ENCODE measurements at regions not wholly inside any gene's neighbourhood (a gene's known extent, or its start where the extent isn't known, plus 50 kb on each side); places are given as distances from the start of the nearest gene placed in this dataset.
"Not testable (repeated sequence)": the region's sequence is repeated elsewhere in the genome, so short reads cannot be mapped to it uniquely, and the experiment has no call there.

- peak overlapping the region; percentile 36 for H2AFZ ChIP-seq (ENCODE audit: low read length)
- DNase-seq (ENCODE audit: low read depth in 2 of 2), result no peak
- no peaks in the 10 kb centered on the region for H3K27me3 ChIP-seq (ENCODE audit: control insufficient read depth, insufficient read depth, low read length)
Measured at GRCh38 chr5:56298336-56299090, 65.4 kb upstream of the ANKRD55 start.

GRCh38 chr5:56297851-56298250 is 64.7 kb upstream of the ANKRD55 start:
- no peaks in the 10 kb centered on the region for H3K79me2 ChIP-seq (ENCODE audit: control insufficient read depth, insufficient read depth, low read length)
- no peak overlapping the region for H3K4me3 ChIP-seq (replicated peaks in 1 of 4; ENCODE audit: control extremely low read depth in 1 of 4, insufficient read depth in 1 of 4, low read depth in 3 of 4, low read length in 4 of 4)
- H3K4me1 ChIP-seq (ENCODE audit: control insufficient read depth, extremely low read depth, insufficient read depth, low read length), result no peaks in the 10 kb centered on the region
- no peaks in the 10 kb centered on the region for H3K9me3 ChIP-seq (ENCODE audit: control insufficient read depth, insufficient read depth, low read depth, low read length)
- H3K9ac ChIP-seq (ENCODE audit: insufficient read depth, low read length), result no peak overlapping the region
- TF ChIP-seq EZH2 (IDR thresholded peaks at IDR 0.05; ENCODE audit: low read length, missing control alignments) (no peak), CTCF (conservative IDR thresholded peaks at IDR 0.05 in 1 of 2, IDR thresholded peaks at IDR 0.05 in 1 of 2; ENCODE audit: low read depth in 1 of 2, low read length in 2 of 2) (no peak)
- H2AFZ ChIP-seq (ENCODE audit: low read length), result no peak overlapping the region
- no peaks in the 10 kb centered on the region for H3K36me3 ChIP-seq (ENCODE audit: control insufficient read depth, insufficient read depth, low read length)
- H3K4me2 ChIP-seq (ENCODE audit: extremely low read depth, insufficient read depth, low read length), result no peak overlapping the region
- H3K27me3 ChIP-seq (ENCODE audit: control insufficient read depth, insufficient read depth, low read length), result no peaks in the 10 kb centered on the region
- no peaks in the 10 kb centered on the region for H4K20me1 ChIP-seq (ENCODE audit: control insufficient read depth, extremely low read depth, insufficient read depth, low read length)
- no peak for DNase-seq (ENCODE audit: low read depth in 2 of 2)
- no peak overlapping the region for H3K27ac ChIP-seq (ENCODE audit: insufficient read depth, low read length)

More at GRCh38 chr5:56298336-56299090, 65.4 kb upstream of the ANKRD55 start:
- Histone ChIP-seq H3K9ac (ENCODE audit: insufficient read depth, low read length) (no peak overlapping the region), H3K27ac (ENCODE audit: insufficient read depth, low read length) (no peak overlapping the region), H4K20me1 (ENCODE audit: control insufficient read depth, extremely low read depth, insufficient read depth, low read length) (no peaks in the 10 kb centered on the region), H3K4me1 (ENCODE audit: control insufficient read depth, extremely low read depth, insufficient read depth, low read length) (no peaks in the 10 kb centered on the region), H3K36me3 (ENCODE audit: control insufficient read depth, insufficient read depth, low read length) (no peaks in the 10 kb centered on the region), H3K4me2 (ENCODE audit: extremely low read depth, insufficient read depth, low read length) (no peak overlapping the region), H3K79me2 (ENCODE audit: control insufficient read depth, insufficient read depth, low read length) (no peaks in the 10 kb centered on the region), H3K9me3 (ENCODE audit: control insufficient read depth, insufficient read depth, low read depth, low read length) (no peaks in the 10 kb centered on the region), H3K4me3 (replicated peaks in 1 of 4; ENCODE audit: control extremely low read depth in 1 of 4, insufficient read depth in 1 of 4, low read depth in 3 of 4, low read length in 4 of 4) (no peak overlapping the region)
- TF ChIP-seq EZH2 (IDR thresholded peaks at IDR 0.05; ENCODE audit: low read length, missing control alignments), result no peak
- TF ChIP-seq CTCF (conservative IDR thresholded peaks at IDR 0.05 in 1 of 2, IDR thresholded peaks at IDR 0.05 in 1 of 2; ENCODE audit: low read depth in 1 of 2, low read length in 2 of 2), result no peak

- not testable (repeated sequence) for H3K27me3 ChIP-seq (ENCODE audit: control insufficient read depth, insufficient read depth, low read length); H3K4me2 ChIP-seq (ENCODE audit: extremely low read depth, insufficient read depth, low read length); H2AFZ ChIP-seq (ENCODE audit: low read length)
Measured at GRCh38 chr5:56295311-56295710, 62.2 kb upstream of the ANKRD55 start.

More at GRCh38 chr5:56295311-56295710, 62.2 kb upstream of the ANKRD55 start:
- H3K9ac ChIP-seq (ENCODE audit: insufficient read depth, low read length); H3K9me3 ChIP-seq (ENCODE audit: control insufficient read depth, insufficient read depth, low read depth, low read length); H3K79me2 ChIP-seq (ENCODE audit: control insufficient read depth, insufficient read depth, low read length); H3K27ac ChIP-seq (ENCODE audit: insufficient read depth, low read length); H3K4me3 ChIP-seq (replicated peaks in 1 of 4; ENCODE audit: control extremely low read depth in 1 of 4, insufficient read depth in 1 of 4, low read depth in 3 of 4, low read length in 4 of 4); H3K4me1 ChIP-seq (ENCODE audit: control insufficient read depth, extremely low read depth, insufficient read depth, low read length); DNase-seq (ENCODE audit: low read depth in 2 of 2); H4K20me1 ChIP-seq (ENCODE audit: control insufficient read depth, extremely low read depth, insufficient read depth, low read length); H3K36me3 ChIP-seq (ENCODE audit: control insufficient read depth, insufficient read depth, low read length): not testable (repeated sequence)

Measured in fibroblast of lung (primary cell).